CD4-positive, alpha-beta T cell treated with Interleukin-4 for 1 hour (primary cell): ENCODE measurements at regions not wholly inside any gene's neighbourhood (a gene's known extent, or its start where the extent isn't known, plus 50 kb on each side); places are given as distances from the start of the nearest gene placed in this dataset.

Source experiments
- DNase-seq, 2 donors: peaks; one replicate each; pipeline ENCODE4 v3.0.0-alpha.2; 2020 to 2022

- no peak for DNase-seq
Measured at GRCh38 chr1:229828461-229828860, 202.4 kb downstream of the URB2 start.

- no peak for DNase-seq
Measured at GRCh38 chr1:229832695-229833094, 206.6 kb downstream of the URB2 start.

DNA sequence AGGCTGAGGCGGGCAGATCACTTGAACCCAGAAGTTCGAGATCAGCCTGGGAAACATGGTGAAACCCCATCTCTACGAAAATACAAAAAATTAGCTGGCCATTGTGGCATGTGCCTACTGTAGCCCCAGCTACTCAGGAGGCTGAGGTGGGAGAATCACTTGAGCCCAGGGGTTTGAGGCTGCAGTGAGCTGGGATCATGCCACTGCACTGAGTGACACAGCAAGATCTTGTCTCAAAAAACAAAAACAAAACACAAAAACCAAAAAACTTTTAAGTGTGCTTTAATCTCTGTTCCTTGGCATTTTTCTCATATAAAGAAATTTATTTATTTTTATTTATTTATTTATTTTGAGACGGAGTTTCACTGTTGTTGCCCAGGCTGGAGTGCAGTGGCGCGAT, 208.2 kb downstream of the URB2 start:
- no peak for DNase-seq

DNA sequence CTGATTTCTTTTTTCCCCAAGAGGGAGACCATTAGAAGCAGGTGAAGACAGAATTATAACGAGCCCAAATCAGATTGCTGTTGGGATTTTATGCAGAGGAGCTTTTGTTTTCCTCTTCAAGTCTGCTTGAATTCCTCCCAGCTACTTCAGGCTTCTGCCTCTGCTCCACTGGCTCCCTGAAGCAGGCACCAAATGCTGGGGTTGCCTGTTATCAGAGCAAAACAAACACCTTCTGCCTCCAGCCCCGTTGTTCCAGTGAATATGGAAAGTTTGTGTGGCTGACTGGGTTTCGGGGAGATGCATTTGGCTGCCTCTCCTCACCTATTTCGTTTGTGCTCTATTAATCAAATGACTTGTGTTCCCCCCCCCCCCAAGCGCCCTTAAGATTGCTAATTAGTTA, 209.2 kb downstream of the URB2 start:
- no peak for DNase-seq

DNA sequence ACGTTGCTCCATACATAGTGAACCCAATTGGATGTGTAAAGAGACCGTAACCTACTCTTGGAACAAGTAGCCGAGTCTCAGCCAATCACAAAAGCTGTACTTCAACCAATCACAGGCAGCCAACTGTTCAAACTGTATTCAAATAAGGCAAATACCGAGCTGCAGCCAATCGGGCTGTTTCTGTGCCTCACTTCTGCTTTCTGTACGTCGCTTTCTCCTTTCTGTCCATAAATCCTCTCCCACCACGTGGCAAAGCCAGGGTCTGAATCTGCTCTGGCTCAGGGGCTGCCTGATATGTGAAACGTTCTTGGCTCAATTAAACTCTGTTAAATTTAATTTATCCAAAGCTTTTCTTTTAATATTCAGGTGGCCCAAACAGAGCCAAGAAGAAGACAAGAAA, 210.3 kb downstream of the URB2 start:
- DNase-seq: no peak

- no peak for DNase-seq
Measured at GRCh38 chr1:229838204-229838603, 212.2 kb downstream of the URB2 start.

DNA sequence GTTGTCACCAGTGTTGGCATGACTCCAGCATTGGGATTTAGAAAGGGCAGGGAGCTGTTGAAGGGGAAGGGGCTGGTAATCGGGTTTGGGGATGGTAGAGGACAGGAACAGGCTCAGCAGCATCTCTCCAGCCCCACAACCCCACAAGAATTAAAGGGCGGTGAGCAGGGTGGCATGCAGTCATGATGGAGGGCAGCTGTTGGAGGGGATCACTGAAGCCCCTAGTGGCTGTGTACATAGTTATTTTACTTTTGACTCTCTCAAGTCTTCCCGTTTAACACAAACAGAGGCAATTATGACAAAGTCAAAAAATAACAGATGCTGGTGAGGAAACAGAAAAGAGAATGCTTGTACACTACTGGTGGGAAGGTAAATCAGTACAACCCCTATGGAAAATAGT, 213.8 kb downstream of the URB2 start:
- DNase-seq: no peak

DNA sequence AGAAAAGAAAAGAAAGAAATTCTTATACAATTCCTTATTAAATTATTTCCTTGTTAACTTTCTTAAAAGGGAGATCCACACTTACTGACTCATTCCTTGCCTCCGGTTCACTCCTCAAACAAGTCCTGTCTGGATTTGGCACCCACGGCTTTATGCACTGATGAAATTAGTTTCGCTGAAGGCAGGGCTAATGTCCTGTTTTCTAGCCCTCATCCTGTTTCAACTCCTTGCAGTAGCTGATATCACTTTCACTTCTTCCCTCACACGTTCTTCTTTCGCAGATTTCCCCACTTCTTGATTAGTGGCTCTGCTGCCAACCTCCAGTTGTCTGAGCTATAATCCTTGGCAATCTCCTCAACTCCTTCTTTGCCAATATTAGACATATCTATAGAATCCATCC, 215.2 kb downstream of the URB2 start:
- no peak for DNase-seq

DNA sequence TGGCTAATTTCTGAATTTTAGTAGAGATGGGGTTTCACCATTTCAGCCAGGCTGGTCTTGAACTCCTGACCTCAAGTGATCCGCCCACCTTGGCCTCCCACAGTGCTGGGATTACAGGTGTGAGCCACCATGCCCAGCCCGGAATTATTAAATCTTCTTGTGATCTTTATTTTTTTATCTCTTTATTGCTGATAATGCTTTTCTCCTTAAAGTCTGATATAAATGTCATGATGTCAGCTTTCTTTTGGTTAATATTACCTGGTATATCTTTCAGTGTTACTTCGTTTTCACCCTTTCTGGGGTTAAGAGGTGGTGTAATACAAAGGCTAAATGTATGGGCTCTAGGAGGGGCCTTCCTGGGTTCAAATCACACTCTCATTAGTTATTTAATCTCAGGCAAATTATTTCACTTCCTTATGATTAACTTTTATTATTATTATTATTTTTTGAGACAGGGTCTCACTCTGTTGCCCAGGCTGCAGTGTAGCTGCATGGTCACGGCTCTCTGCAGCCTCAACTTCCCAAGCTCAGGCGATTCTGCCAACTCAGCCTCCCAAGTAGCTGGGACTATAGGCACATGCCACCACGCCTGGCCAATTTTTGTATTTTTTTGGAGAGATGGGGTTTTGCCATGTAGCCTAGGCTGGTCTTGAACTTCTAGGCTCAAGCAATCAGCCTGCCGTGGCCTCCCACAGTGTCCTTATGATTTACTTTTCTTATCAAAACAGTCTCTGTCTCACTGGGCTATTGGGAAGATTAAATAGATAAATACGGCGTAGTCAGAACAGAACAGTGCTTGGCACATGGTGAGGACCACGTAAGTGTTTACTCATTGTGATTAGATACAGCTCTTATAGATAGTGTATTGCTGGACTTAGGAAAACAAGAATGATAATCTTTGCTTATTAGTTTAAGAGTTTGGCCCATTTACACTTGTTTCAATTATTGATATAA, 216.5 kb downstream of the URB2 start:
- no peak for DNase-seq

- DNase-seq: no peak
Measured at GRCh38 chr1:229843627-229844238, 217.7 kb downstream of the URB2 start.

GRCh38 chr1:229844675-229845074, 218.6 kb downstream of the URB2 start:
- no peak for DNase-seq

DNA sequence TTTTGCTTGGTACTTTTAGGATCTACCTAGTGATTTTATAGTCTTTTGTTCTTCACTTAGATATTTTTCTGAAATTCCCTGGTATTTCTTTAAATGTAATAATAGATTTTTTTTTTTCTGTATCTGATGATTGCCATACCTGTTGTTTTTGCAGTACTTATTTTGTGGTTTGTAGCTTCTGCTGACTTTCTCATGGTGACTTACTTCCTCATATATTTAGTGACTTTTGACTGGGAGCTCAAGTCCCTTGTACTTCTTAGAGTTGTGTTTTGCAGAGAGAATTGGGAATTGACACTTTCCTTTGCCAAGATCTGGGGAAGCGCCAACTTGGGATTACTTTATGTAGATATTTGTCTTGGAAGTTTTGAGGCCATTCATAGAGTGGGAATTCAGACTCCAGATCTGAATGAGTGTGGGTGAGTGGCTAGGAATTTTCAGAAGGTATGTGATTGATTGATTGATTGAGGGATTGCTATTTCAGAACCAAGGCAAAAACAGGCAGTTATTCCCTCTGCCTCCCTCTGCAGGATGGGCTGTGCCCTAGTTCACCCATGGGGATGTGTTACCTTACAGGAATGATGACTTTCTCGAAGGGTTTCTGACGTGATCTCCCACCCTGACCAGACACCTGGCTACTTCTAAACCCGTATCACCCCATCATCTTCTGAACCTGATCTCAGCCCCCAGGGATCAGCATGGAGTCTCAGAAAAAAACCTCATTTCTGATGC, 219.5 kb downstream of the URB2 start:
- DNase-seq: no peak

DNA sequence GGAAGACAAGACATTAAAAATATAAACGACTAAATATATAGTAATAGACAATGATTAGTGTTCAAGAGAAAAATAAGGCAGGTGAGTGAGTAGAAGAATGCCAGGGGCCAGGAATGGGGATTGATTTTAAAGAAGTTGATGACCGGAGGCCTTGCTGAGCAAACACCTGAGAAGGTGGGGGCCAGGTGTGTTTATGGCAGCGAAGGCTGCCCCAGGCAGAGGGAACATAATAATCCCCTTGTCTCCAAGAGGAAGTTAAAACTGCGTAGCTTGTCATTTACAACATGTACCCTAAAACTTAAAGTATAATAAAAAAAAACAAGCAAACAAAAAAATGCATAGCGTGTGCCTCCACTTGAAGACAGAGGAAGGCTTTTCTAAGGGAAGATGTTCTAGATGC, 220.3 kb downstream of the URB2 start:
- no peak for DNase-seq

DNA sequence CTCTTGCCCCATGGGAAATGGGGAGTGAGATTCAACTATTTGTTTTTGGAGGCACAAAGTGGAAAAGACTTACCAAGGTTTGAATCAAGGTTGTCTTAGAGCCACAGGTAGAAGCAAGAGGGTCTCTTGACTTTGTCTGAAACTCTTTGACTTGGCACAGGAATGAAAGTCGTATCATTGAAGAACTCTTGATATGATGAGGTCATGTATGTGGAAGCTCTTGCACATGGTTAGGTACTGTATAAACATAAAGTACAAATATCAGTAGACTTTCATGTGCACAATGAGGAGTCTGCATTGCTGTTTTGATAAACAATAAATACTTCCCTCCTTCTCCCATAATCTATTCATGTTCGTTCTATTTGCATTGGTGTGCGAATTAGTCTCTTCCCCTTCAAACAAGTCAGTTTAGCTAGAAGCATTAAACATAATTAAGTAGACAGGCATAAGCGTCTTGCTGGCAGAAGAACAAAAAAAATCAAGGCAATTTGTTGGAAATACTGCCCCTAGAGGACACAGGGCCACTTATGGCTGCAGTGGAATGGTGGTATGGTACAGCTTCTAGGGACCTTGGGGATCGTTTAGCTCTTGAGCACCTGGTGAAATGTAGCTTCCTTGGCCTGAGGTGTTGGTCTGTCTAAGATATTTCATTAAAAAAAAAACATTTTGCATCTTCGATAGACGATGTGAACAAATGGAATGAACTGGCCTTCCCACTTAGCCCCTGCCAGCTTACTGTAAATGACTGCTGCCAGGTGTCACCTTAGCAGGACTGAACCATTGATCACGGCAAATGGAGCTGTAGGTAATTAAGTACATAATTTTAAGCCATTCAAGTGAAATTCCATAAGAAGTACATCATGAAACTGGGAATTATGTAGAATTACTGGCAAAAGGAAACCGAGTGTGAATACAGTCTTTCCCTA, 218.0 kb upstream of the GALNT2 start:
- DNase-seq: peak in 1 of 2 donors; percentile 1

DNA sequence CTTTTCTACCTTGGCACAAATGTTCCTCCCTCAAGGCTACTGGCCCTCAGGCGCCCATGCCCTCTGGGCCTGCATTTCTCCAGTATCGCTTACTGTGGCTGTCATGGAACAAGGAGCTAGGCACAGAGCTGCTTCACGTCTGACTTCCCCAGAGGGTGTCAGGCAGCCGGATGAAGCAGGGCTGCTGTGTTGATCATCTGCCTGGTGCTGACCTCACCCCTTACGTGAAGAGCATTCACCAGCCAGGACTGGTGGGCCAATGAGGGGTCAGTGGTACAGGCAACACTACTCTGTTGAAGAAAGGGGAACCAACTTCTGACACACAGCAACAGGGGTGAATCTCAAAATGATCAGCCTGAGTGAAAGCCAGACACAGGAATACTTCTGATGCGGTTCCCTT, 215.5 kb upstream of the GALNT2 start:
- DNase-seq: no peak

GRCh38 chr1:229853751-229854150, 213.3 kb upstream of the GALNT2 start:
- no peak for DNase-seq

GRCh38 chr1:229854620-229855019, 212.4 kb upstream of the GALNT2 start:
- no peak for DNase-seq

DNA sequence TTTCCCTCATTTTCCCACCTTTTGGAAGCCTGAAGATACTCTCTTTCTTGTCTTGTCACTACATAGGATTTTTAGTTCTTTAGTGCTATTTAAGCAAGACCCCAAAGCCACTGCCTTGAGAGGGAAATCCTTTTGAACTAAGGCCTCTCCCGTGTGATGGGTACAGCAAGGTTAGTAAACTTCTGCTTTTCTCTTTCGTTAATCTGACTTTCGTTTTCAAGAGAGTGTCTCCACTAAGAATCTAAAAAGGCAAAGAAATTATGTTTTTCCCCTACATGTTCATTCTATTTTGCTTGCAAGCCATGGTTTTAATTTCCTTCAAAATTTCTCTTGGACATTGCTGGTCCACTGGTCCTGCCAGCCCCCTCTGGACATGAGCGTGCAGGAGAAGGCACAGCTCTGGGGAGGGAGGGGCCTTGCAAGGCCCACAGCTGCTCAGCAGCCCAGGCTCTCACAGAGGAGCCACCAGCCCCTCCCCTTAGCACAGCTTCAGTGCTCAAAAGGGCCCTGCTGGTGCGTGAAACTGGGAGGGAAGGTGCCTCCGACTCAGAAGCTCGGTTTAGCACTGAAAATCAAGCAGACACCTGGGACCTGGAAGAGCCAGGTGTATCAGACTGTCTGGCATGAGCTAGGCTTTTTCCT, 210.9 kb upstream of the GALNT2 start:
- DNase-seq: peak; percentile 0 to 50

- DNase-seq: no peak
Measured at GRCh38 chr1:229857585-229857984, 209.5 kb upstream of the GALNT2 start.

DNA sequence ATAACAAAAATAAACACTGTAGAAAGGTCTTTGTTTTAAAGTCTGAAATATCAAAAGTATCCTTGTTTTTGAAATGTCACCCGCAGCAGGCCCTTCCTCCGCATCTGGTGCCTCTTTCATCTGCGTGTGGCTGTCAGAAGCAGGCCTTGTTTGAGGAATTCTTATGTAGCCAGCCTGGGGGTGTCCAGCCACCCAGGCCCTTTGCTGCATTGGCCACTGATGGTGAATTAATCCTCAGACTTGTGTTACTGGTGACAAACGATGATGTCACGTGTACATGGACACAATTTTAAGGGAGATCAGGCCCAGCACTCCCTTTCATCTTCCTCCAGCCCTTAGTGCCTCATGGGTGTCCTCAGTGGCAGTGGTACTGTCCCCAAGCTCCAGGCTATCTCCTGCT, 208.0 kb upstream of the GALNT2 start:
- no peak for DNase-seq

- DNase-seq: no peak
Measured at GRCh38 chr1:229860926-229861325, 206.1 kb upstream of the GALNT2 start.
